ENCODE measurements at regions not wholly inside any gene's neighbourhood (a gene's known extent, or its start where the extent isn't known, plus 50 kb on each side); places are given as distances from the start of the nearest gene placed in this dataset.

- CTCF ChIA-PET = interaction anchor here (1.5 kb wide), 1 partner anchor 11 kb away, joined by 4 read pairs; no protein-coding TSS in a partner anchor
- DNase-seq (ENCODE audit: extremely low spot score) = no peak
- POLR2A ChIA-PET = no interaction called here
- TF ChIP-seq, protein P1, sequence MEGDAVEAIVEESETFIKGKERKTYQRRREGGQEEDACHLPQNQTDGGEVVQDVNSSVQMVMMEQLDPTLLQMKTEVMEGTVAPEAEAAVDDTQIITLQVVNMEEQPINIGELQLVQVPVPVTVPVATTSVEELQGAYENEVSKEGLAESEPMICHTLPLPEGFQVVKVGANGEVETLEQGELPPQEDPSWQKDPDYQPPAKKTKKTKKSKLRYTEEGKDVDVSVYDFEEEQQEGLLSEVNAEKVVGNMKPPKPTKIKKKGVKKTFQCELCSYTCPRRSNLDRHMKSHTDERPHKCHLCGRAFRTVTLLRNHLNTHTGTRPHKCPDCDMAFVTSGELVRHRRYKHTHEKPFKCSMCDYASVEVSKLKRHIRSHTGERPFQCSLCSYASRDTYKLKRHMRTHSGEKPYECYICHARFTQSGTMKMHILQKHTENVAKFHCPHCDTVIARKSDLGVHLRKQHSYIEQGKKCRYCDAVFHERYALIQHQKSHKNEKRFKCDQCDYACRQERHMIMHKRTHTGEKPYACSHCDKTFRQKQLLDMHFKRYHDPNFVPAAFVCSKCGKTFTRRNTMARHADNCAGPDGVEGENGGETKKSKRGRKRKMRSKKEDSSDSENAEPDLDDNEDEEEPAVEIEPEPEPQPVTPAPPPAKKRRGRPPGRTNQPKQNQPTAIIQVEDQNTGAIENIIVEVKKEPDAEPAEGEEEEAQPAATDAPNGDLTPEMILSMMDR (IDR thresholded peaks at IDR 0.05; ENCODE audit: control extremely low read depth, extremely low read depth, low read depth, missing control alignments) = no peak
Observed at GRCh38 chr3:34035775-34036174, 237.3 kb downstream of the PDCD6IP start.

DNA sequence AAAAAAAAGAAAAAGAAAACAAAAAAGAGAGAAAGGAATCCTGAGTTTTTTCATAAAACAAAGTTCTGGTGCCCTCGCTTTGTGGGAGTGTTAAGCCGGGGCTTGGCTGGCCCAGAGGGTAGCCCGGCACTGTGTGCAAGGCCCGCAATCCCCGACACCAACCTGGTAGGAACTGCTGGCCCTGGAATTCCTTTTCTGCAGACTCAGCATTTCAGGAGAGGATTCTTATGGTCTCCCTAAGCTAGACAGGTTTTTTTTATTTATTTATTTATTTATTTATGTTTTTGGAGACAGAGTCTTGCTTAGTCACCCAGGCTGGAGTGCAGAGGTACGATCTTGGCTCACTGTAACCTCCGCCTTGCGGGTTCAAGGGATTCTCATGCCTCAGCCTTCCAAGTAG is 238.8 kb downstream of the PDCD6IP start:
- POLR2A ChIA-PET = no interaction called here
- CTCF ChIA-PET = interaction anchor here (0.7 kb wide), 1 partner anchor 11 kb away, joined by 3 read pairs; no protein-coding TSS in a partner anchor
- no peak for DNase-seq (ENCODE audit: extremely low spot score)
- TF ChIP-seq, protein P1 (IDR thresholded peaks at IDR 0.05; ENCODE audit: control extremely low read depth, extremely low read depth, low read depth, missing control alignments) = no peak

GRCh38 chr3:34038131-34038530 is 239.7 kb downstream of the PDCD6IP start:
- ChIA-PET CTCF (interaction anchor here (0.7 to 1.7 kb wide), 3 partner anchors 9 to 20 kb away, joined by 3 to 5 read pairs (median 3); no protein-coding TSS in a partner anchor), POLR2A (no interaction called here)
- TF ChIP-seq, protein P1 (IDR thresholded peaks at IDR 0.05; ENCODE audit: control extremely low read depth, extremely low read depth, low read depth, missing control alignments) = no peak
- DNase-seq (ENCODE audit: extremely low spot score) = no peak

DNA sequence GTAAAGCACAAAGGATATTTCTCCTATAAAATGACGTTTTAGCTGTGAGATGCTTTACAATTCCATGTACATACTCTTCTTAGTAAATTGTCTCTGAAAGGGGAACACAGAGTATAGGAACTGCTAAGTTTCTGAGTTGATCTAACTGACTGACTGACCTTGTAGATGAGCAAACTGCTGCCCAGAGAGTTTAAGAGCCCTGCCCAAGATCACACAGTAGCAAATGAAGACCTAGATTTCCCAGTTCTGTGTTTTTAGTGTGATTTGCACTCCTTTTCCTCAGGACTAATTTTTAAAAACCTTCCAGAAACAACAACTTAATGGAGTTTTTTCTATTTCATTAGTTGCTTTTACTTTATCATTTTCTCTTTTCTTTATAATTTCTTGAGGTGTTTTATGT is 247.7 kb downstream of the PDCD6IP start:
- DNase-seq (ENCODE audit: extremely low spot score) = no peak
- CTCF ChIA-PET = no interaction called here
- TF ChIP-seq, protein P1 (IDR thresholded peaks at IDR 0.05; ENCODE audit: control extremely low read depth, extremely low read depth, low read depth, missing control alignments) = no peak
- POLR2A ChIA-PET = no interaction called here

DNA sequence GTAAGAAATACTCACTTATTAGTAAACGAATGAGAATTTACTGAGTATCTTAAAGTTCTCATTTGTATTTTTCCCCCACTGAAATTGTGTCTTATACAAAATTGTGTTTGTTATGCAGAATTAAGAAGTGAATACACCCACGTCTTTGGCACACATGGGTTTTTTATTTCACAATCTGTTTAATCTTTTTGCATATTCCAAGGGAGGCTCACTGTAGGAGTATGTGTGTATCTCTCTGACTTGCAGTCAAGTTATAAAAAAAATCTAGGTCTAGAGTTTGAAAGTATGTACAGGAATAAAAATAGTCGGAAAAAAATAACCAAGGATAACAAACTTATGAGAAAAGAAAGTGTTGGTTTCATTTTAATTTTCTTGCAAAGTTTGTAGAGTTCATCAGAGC is 255.2 kb downstream of the PDCD6IP start:
- ChIA-PET CTCF (no interaction called here), POLR2A (no interaction called here)
- no peak for DNase-seq (ENCODE audit: extremely low spot score)
- TF ChIP-seq, protein P1 (IDR thresholded peaks at IDR 0.05; ENCODE audit: control extremely low read depth, extremely low read depth, low read depth, missing control alignments) = no peak

- DNase-seq (ENCODE audit: extremely low spot score) = no peak
- CTCF ChIA-PET = no interaction called here
- POLR2A ChIA-PET = no interaction called here
- TF ChIP-seq, protein P1 (IDR thresholded peaks at IDR 0.05; ENCODE audit: control extremely low read depth, extremely low read depth, low read depth, missing control alignments) = no peak
Observed at GRCh38 chr3:34056181-34056910, 257.9 kb downstream of the PDCD6IP start.
